ENCODE measurements at regions not wholly inside any gene's neighbourhood (a gene's known extent, or its start where the extent isn't known, plus 50 kb on each side); places are given as distances from the start of the nearest gene placed in this dataset.

DNA sequence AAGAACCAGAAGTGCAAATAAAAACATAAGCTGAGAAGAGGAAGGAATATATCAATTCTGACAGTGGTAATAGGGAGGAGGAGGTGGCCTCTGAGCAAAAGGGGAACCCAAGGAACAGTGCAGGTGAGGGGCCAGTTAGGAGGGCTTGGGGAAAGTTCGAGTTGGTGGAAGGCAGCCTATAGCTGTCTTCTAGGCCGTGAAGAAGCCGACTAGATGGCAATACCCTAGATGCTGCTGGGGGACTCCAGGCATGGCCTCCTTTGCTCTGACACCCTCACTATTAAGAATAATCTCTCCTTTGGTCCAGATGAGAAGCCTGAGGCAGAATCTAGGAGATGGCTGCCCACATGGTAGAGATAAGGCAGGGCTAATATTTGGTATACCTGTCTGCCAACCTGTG is 351.1 kb upstream of the PLXNA2 start:
- DNase-seq (ENCODE audit: low read depth) = no peak

DNA sequence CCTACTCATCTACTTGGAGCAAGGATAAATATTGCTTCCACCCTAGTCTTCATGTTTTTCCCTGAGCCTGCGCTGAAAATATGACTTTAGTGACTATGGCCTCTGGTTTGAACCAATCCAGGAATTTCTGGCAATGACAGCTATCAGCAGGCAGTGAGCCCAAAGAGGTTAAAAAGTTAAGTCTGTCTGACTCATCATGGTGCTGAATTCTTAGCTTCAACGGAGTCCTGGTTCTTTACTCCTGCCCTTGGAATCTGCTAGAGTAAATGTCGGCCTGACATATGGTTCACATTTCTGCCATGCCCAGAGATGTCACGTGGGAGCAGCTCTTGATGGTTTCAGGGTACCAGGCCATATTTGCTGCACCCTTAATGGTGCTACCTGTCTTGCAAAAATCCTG is 351.6 kb upstream of the PLXNA2 start:
- no peak for DNase-seq (ENCODE audit: low read depth)

DNA sequence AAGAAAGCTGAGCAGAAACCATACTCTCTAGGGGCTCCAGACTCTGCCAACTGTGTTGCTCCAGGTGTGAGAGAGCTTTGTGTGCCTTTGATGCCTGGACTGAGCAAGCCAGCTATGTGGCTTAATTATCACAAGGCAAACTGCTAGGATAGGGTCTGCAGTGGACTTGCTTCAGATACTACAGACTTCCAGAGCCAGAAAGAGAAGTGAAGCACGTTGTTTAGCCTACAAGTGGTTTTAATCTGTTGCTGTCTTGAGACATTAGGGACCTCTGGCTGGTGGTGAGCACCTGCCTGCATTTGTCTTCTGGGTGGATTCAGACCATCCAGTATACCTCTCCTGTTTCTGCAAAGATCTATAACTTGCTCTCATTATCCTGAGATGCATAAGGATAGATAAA is 353.4 kb upstream of the PLXNA2 start:
- no peak for DNase-seq (ENCODE audit: low read depth)

DNA sequence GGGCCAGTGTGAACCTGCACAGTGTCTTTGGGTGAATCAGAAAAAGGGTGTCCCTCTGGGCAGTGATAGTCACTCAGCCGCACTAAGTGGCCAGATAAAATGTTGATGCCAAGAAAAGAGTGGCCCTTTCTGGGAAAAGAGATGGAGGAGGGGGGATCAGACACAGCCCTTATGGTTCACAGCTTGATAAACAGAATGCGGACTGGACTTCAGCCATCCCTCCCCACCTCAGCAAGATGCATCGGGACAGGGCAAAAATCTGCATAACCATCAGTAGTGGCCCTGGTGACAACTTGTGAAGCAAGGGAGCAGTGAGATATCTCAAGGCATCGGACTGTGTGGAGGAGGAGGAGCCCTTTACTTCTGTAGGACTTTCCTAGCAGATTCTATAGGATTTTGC is 353.8 kb upstream of the PLXNA2 start:
- no peak for DNase-seq (ENCODE audit: low read depth)

DNA sequence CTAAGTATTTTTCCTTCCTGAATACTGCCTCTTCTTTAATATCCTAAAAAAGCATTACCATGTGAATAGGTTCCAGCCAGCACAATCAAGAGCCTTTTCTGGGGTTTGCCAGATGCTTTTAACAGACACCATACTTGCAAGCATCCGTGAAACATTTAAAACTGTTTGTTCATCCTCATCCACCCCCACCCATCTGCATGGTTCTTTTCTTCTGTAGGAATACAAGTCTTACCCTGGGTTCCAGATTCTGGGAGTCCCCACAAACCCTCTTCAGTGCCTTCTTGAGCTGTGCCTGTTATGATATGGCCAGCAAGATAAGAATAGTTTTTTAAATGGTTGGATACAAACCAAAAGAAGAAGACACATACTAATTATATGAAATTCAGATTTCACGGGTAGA is 354.9 kb upstream of the PLXNA2 start:
- DNase-seq (ENCODE audit: low read depth) = no peak

DNA sequence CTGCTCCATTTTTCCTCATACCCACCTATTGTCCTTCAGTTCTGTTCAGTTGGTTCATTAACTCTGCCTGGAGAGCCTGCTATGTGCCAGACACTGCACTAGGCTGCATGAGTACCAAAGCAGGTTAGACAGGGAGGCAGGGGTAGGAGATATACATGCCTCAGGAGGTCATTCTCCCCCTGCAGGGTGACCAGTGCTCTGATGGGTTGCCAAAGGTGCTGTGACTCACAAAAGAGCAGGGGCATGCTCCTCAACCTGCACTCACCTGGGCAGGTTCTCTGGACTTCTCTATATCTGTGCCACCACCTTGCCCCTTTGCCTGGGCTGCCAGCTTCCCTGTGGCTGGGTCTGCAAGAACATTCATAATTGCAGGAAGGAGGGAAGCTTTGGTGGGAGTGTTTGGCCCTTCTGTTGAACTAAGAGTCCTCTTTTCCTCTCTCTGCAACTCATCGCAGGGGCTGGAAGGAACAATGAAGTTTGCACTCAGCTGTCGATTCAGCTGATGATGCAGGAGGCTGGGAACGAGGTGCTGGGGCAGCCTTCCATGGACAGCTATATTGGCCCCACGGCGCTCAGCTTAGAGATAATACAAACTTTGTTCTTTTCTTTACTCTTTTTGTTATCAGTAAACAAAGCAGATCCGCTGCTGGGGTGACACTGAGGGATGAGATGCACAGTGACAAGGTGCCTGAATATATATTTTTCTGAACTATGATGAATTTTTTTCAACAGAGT is 356.4 kb upstream of the PLXNA2 start:
- no peak for DNase-seq (ENCODE audit: low read depth)

DNA sequence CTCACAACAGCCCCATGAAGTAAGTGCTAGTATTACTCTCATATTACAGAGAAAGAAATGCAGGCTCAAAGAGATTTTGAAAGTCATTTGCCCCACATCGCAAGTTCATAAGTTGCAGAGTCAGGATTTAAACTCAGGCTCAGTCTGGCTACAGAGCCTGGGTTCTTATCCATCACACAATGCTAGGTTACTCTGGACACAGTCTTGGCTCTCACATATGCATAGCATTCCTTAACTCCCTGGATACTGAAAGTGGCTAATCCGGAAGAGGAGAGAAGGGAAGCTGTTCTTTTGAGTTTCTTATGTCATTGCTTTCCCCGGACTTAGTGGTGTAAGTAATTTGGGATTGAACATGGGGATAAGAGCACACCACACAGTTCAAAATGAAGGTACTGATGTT is 357.4 kb upstream of the PLXNA2 start:
- no peak for DNase-seq (ENCODE audit: low read depth)

DNA sequence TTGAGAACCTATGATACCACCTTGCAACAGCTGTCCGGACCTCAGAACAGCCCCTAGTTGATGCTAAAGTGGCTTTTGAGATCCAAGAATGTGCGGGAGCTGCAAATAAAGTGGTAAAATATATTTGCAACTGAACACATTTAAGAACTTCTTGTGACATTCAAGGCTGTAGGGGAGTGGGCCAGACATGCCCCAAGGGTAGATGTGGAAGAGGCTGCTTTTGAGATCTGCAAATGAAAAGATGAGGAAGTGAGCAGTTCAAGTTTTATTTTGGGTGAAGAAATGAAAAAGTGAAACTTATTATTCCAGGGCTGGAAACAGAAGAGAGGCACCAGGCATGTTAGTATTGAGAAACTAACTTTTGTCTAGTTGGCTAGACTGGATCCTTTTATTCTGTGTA is 359.5 kb upstream of the PLXNA2 start:
- no peak for DNase-seq (ENCODE audit: low read depth)

DNA sequence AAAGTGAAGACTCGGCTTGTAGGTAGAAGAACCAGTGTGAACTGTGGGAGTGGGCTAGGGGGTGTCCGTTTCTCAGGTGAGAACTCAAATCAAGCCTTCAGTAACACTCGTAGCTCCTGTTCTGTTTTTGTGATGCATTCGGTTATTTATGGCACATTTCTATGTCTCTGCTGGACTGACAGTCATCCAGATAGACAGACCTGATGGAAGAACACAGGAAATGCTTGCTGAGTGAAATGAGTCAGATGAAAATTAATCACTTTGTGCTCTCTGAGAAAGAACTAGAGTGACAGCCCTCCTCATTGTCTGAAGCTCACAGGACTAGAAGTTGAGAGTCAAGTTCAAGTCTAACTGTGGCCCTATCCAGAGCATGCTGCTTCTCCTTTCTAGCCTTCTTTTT is 360.1 kb upstream of the PLXNA2 start:
- no peak for DNase-seq (ENCODE audit: low read depth)

DNA sequence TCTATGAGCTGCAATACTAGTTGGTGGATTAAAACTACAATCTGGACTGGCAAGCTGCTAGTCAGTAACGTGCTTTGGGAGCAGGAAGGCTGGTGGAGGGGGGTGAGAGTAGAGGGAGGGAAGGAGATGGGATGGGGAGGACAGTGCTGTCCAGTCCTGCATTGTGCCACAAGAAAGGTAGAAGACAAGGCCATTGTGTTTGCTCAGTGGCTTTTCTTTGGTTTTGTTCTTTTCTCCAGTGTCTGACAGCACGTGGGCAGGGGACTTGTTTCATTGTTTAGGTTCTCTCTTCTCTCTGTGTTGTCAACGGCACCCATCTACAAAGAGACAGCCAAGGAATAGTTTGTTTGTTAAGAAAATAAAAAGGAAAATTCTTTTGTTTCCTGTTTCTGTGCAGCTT is 362.8 kb upstream of the PLXNA2 start:
- no peak for DNase-seq (ENCODE audit: low read depth)

DNA sequence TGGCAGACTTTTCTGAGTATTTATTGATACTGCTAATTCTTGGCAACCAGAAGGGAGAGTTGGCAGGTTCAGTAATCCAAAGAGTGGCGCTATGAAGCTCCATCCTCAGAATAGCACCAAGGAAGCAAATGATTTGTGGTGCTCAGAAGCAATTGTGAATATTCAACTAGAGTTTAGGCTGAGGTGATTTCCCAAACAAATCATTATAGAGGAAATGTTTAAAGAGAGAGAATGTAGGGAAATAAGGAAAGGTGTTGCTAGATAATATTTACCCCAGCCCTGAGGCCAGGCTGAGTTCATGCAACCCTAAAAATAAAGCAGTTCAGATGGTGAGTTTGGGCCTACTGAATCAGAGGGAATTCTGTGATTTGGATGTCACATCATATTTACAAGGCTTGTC is 363.4 kb upstream of the PLXNA2 start:
- no peak for DNase-seq (ENCODE audit: low read depth)

DNA sequence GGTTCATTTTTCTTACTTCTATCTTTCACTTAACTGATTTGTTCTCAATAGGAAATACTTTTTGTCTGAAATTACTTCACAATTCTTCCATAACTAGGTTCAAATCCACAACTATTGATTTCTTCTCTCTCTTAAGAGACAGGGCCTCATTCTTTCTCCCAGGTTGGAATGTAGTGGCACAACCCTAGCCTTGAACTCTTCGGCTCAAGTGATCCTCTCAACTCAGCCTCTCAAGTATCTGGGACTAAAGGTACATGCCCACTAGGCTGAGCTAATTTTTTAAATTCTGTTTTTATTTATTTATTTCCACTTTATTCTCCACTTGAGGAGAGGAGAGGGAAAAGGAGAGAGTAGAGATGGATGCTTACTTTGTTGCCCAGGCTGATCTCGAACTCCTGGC is 370.4 kb upstream of the PLXNA2 start:
- DNase-seq (ENCODE audit: low read depth) = no peak

DNA sequence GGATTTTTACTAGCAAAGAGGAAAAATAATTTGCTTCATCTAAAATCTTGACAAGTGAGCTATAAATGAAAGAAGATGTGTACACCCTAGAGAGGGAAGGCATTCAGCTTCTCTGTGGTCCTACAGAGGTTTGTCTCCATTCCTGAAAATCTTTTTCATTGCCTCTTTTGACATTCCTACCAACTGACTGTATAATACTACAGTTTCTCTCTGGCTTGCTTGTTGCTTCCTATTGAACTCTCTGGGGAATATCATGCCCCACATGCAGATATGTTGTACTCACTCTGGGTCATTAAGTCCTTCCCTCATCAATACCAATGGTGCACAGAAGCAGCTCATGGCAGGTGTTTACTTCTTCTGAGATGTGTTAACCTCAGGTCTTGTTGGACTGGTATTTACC is 371.2 kb upstream of the PLXNA2 start:
- DNase-seq (ENCODE audit: low read depth) = no peak

DNA sequence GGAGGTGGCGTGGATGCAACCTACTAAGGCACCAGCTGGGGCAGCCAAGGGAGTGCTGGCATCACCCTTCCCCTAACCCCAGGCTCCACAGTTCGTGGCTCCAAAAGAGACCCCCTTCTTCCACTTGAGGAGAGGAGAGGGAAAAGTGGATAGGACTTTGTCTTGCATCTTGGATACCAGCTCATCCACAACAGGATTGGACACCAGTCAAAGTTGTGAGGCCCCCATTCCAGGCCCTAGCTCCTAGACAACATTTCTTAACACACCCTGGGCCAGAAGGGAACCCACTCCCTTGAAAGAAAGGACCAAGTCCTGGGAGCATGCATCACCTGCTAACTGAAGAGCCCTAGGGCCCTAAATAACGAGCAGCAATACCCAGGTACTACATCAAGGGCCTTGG is 372.6 kb upstream of the PLXNA2 start:
- no peak for DNase-seq (ENCODE audit: low read depth)

DNA sequence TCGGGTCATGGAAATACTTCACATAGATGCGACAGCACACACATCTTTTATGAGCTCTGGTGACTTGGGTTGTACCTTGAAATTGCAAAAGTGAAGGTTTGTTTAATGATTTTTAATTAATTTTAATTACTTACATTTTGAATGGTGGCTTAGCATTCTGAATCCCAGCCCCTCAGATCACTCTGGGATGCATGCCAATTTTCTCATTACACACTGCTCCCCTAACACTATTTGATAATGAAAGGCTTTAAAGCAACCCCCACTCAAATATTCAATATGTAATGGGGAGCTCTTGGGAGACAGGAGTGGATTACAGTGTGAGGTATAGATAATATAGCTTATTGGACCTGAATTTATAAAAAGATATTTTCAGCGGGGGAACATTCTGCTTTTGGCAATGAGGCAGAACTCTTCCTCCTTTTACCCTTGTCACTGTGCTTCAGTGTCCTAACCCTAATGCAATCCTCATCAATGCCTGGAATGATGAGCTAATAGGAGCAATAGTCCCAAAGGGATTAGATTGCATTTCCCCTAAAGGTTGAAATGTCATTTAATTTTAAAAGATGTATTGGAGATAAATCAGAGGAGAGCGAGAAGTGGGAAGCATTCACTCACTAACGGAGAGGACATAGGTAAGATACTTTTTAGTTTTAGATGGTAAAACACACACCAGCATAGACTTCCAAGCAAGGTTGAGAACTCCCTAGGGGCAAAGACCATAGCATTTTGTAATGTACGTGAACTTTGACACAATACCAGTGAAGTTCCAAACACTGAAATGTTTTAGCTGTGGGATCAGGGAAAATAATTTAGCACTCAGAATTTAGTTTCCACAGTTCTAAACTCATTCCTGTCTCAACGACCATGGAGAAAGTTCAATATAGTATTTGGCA is 384.1 kb upstream of the PLXNA2 start:
- DNase-seq (ENCODE audit: low read depth) = no peak

DNA sequence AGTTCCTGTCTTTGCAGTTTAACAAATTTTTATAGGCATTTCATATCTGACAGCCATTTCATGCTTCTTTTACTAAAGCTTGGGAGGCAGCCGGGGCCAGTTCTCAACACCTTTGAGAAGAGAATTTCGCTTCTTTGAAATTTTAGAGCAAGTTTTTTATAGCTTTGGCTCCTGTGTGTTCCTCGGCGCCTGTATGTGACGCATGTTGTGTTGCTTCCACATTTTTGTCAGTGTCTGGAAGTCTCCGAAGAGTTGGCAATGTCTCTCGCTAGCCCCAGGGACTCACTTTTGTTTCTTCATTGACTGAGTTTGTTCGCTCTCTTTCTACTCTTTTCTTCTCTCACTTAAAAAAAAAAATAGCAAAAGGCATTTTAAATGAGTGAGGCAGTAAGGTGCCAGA is 386.9 kb upstream of the PLXNA2 start:
- DNase-seq (ENCODE audit: low read depth) = no peak

DNA sequence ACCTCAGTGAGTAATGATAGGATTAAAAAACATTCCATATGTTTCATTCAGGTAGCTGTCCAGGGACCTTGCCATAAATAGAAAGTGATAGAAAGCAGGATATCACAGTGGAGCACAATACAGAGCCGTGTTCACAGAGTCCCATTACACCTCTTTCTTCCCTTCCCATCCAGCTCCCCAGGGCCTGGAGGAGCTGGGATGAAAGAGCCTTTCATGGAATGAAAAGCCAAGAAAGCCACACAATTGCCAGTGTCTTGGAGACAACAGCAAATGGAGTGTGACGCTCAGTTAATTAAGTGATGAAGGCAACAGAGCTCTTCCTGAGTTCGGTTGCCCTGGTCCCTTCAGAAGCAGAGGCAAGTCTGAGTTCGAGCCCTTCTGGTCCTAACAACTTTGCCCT is 387.3 kb upstream of the PLXNA2 start:
- DNase-seq (ENCODE audit: low read depth) = no peak

DNA sequence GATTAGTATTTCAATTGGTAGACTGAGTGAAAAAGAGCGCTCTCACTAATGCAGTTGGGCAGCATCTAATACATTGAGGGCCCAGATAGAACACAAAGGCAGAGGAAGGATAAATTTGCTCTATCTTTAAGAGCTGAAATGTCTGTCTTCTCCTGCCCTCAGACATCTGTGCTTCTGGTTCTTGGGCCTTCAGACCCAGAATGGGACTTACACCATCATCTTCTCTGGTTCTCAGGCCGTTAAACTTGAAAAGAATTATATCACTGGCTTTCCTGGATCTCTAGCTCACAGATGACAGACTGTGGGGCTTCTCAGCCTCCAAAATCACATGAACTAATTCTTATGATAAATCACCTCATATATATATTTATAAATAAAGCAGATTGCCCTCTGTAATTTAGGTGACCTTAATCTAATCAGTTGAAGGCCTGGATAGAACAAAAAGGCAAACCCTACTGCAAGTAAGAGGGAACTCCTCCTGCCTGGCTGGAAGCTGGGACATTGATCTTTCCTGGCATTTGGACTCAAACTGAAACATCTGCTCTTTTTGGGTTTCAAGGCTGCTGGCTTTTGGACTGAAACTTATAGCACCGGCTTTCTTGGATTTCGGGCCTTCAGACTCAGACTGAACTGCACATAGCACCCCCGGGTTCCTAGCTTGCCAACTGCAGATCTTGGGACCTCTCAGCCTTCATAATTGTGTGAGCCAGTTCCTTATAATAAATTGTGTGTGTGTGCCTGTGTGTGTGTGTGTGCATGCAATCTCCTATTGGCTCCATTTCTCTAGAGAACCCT is 390.4 kb upstream of the PLXNA2 start:
- no peak for DNase-seq (ENCODE audit: low read depth)

DNA sequence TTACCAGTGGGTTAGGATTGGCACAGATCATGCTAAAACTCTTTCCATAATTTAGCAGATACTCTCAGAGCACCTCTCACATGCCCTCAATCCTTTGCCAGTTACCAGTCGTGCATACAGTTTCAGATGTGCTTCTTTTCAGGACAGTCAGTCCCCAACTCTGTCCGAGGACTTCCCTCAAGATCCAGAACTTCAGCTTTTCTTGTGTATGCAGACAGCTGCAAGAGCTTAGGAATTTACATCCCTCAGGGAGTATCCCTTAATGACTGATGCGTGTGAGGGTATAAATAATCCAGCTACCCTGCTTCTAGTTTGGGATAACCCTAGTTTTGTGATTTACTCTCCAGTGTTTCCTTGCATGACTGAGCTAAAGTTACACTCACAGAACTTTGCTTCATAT is 393.0 kb upstream of the PLXNA2 start:
- no peak for DNase-seq (ENCODE audit: low read depth)

DNA sequence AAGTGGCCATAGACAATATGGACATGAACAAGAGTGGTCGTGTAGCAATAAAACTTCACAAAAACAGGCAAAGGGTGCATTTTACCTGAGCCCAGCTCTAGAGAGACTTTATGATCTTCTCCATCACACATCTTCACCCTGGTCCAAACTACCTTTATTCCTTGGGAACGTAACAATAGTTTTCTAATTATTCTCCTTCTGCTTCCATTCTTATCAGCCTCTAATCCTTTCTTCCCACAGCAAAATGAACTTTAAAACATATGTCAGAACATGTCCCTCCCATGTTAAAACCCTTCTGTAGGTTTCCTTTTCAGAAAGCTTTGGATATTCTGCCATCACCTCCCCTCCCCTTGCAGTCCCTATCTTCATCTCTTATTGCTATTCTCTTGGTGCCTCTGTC is 395.2 kb upstream of the PLXNA2 start:
- DNase-seq (ENCODE audit: low read depth) = no peak

DNA sequence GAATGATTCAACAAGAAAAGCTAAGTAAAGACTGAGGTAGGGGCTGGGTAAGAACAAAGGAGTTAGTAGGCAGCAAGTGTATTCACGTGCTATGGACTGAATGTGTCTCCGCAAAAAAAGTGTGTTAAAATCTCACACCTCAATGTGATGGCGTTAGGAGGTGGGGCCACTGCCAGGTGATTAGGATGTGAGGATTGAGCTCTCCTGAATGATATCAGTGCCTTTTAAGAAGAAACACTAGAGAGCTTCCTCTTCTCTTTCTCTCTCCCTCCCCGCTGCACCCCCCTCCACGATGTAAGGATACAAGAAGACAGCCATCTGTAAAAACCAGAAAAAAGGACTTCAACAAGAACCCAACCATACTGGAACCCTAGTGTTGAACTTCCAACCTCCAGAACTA is 396.1 kb upstream of the PLXNA2 start:
- no peak for DNase-seq (ENCODE audit: low read depth)

DNA sequence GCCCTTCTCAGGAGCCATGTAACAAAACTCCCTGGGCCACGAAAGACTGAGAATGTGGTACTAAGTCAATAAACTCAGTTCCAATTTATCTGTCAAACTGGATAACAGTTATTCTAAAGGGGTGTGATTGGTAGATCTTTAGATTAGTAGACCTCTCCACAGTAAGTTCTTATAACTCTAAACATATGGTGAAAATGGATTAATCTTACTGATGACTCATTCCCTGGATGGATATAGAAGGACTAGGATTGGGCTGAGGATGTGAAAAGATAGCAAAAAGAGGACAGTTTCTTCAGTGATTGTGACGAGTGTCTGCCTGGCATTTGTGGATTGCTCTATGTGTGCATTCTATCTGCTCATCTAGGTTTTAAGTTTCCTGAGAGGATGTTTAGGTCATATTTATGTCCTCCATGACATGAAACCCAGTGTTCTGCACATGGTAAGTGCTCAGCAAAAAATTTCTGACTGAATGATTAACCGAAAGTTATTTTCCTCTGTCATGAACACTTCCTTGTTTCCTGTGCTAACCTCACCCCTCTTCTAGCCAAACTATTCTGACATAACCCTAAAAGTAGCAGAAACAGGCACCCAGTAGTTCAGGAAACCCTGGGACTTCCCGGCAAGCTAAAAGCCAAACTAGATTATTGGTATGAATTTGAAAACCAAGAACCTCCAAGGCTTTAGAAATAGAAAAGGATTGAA is 397.5 kb upstream of the PLXNA2 start:
- DNase-seq (ENCODE audit: low read depth) = no peak
